Fibroblast of lung (primary cell): ENCODE measurements at regions not wholly inside any gene's neighbourhood (a gene's known extent, or its start where the extent isn't known, plus 50 kb on each side); places are given as distances from the start of the nearest gene placed in this dataset.

Experiments
- CTCF ChIP-seq, 2 donors: IDR thresholded peaks in 1 of 2; conservative IDR thresholded peaks in 1 of 2; 1 replicate in 1 of 2; 2 replicates in 1 of 2; pipeline ENCODE4 v1.5.1; 2011 to 2012; ENCODE audit warnings: low read length in 2 of 2, control low read depth in 1 of 2, inconsistent platforms in 1 of 2, low read depth in 1 of 2, mild to moderate bottlenecking in 1 of 2
- EZH2 ChIP-seq: IDR thresholded peaks from 2 replicates; pipeline ENCODE4 v1.5.1; 2012; ENCODE audit warnings: low read length, control low read depth, mild to moderate bottlenecking; ENCODE audit errors: missing control alignments

- no peak for TF ChIP-seq CTCF (conservative IDR thresholded peaks at IDR 0.05 in 1 of 2, IDR thresholded peaks at IDR 0.05 in 1 of 2; ENCODE audit: low read depth in 1 of 2, low read length in 2 of 2)
- TF ChIP-seq EZH2: no peak
Measured at GRCh38 chr17:79457376-79457775, 153.5 kb downstream of the RBFOX3 start.
